ENCODE measurements at regions not wholly inside any gene's neighbourhood (a gene's known extent, or its start where the extent isn't known, plus 50 kb on each side); places are given as distances from the start of the nearest gene placed in this dataset.

GRCh38 chr1:162929177-162929576 lies 68.2 kb upstream of the CCDC190 start:
- H3K4me3 ChIP-seq (ENCODE audit: low read depth, low read length), result no peak overlapping the region
- no peak for DNase-seq (ENCODE audit: low read depth)
- TF ChIP-seq POLR2A (IDR thresholded peaks at IDR 0.05; ENCODE audit: extremely low read depth, insufficient read length) (no peak), CTCF (IDR thresholded peaks at IDR 0.05; ENCODE audit: low read depth, low read length) (no peak), MYC (IDR thresholded peaks at IDR 0.05; ENCODE audit: low read depth, low read length) (no peak), MAX (IDR thresholded peaks at IDR 0.05; ENCODE audit: low read depth, low read length) (no peak)

- DNase-seq (ENCODE audit: low read depth), result no peak
- no peak for TF ChIP-seq MAX (IDR thresholded peaks at IDR 0.05; ENCODE audit: low read depth, low read length)
- TF ChIP-seq MYC (IDR thresholded peaks at IDR 0.05; ENCODE audit: low read depth, low read length), result no peak
- no peak for TF ChIP-seq POLR2A (IDR thresholded peaks at IDR 0.05; ENCODE audit: extremely low read depth, insufficient read length)
- H3K4me3 ChIP-seq (ENCODE audit: low read depth, low read length), result no peak overlapping the region
These were observed 67.2 kb upstream of the CCDC190 start for GRCh38 chr1:162928141-162928540.

GRCh38 chr1:162927421-162927820 lies 66.4 kb upstream of the CCDC190 start:
- TF ChIP-seq MYC (IDR thresholded peaks at IDR 0.05; ENCODE audit: low read depth, low read length) (no peak), CTCF (IDR thresholded peaks at IDR 0.05; ENCODE audit: low read depth, low read length) (no peak), MAX (IDR thresholded peaks at IDR 0.05; ENCODE audit: low read depth, low read length) (no peak), POLR2A (IDR thresholded peaks at IDR 0.05; ENCODE audit: extremely low read depth, insufficient read length) (no peak)
- DNase-seq (ENCODE audit: low read depth), result no peak
- no peak overlapping the region for H3K4me3 ChIP-seq (ENCODE audit: low read depth, low read length)

GRCh38 chr1:162926906-162927305 lies 65.9 kb upstream of the CCDC190 start:
- no peak overlapping the region for H3K4me3 ChIP-seq (ENCODE audit: low read depth, low read length)
- DNase-seq (ENCODE audit: low read depth), result no peak
- TF ChIP-seq MYC (IDR thresholded peaks at IDR 0.05; ENCODE audit: low read depth, low read length) (no peak), MAX (IDR thresholded peaks at IDR 0.05; ENCODE audit: low read depth, low read length) (no peak), POLR2A (IDR thresholded peaks at IDR 0.05; ENCODE audit: extremely low read depth, insufficient read length) (no peak), CTCF (IDR thresholded peaks at IDR 0.05; ENCODE audit: low read depth, low read length) (no peak)

GRCh38 chr1:162924179-162924578 lies 63.2 kb upstream of the CCDC190 start:
- no peak for DNase-seq (ENCODE audit: low read depth)
- H3K4me3 ChIP-seq (ENCODE audit: low read depth, low read length), result no peak overlapping the region
- TF ChIP-seq MAX (IDR thresholded peaks at IDR 0.05; ENCODE audit: low read depth, low read length) (no peak), POLR2A (IDR thresholded peaks at IDR 0.05; ENCODE audit: extremely low read depth, insufficient read length) (no peak), CTCF (IDR thresholded peaks at IDR 0.05; ENCODE audit: low read depth, low read length) (no peak), MYC (IDR thresholded peaks at IDR 0.05; ENCODE audit: low read depth, low read length) (no peak)

GRCh38 chr1:162922201-162922600 lies 61.2 kb upstream of the CCDC190 start:
- DNase-seq (ENCODE audit: low read depth), result no peak
- TF ChIP-seq CTCF (IDR thresholded peaks at IDR 0.05; ENCODE audit: low read depth, low read length) (no peak), MYC (IDR thresholded peaks at IDR 0.05; ENCODE audit: low read depth, low read length) (no peak), MAX (IDR thresholded peaks at IDR 0.05; ENCODE audit: low read depth, low read length) (no peak), POLR2A (IDR thresholded peaks at IDR 0.05; ENCODE audit: extremely low read depth, insufficient read length) (no peak)
- no peak overlapping the region for H3K4me3 ChIP-seq (ENCODE audit: low read depth, low read length)

Measured in NB4 (cell line).